Stimulated activated effector memory CD8-positive, alpha-beta T cell treated with anti-CD3 and anti-CD28 coated beads, Interleukin-12 subunit alpha, Interleukin-12 subunit beta, amount 100 ng/mL, for 72 hours (primary cell): ENCODE measurements at regions not wholly inside any gene's neighbourhood (a gene's known extent, or its start where the extent isn't known, plus 50 kb on each side); places are given as distances from the start of the nearest gene placed in this dataset.
"Not testable (repeated sequence)": the region's sequence is repeated elsewhere in the genome, so short reads cannot be mapped to it uniquely, and the experiment has no call there.

ENCODE experiments used
- ATAC-seq: fragments of 150-1000 bp; cut with Tn5 transposase; 2 replicates; pipeline ENCODE4 v1.10.0; 2021
- DNase-seq, 2 donors: peaks; one replicate each; pipeline ENCODE4 v3.0.0; 2021 to 2022; ENCODE audit warnings: low spot score in 2 of 2
- H3K27ac Mint-ChIP-seq: one replicate; pipeline ENCODE4 v1.8.0; 2022; ENCODE audit warnings: mild to moderate bottlenecking, mixed read lengths
- H3K36me3 Mint-ChIP-seq: one replicate; pipeline ENCODE4 v1.8.0; 2022; ENCODE audit warnings: mild to moderate bottlenecking, mixed read lengths
- H3K4me1 Mint-ChIP-seq: one replicate; pipeline ENCODE4 v1.8.0; 2022; ENCODE audit warnings: mixed read lengths
- H3K4me3 Mint-ChIP-seq: one replicate; pipeline ENCODE4 v1.8.0; 2022; ENCODE audit warnings: mild to moderate bottlenecking, mixed read lengths
- H3K9me3 Mint-ChIP-seq: one replicate; pipeline ENCODE4 v1.8.0; 2022; ENCODE audit warnings: mixed read lengths

GRCh38 chr4:125572601-125573000 is 257.8 kb downstream of the FAT4 start:
- DNase-seq: no peak
- Mint-ChIP-seq H3K27ac (no peak overlapping the region), H3K4me3 (no peak overlapping the region), H3K36me3 (no peaks in the 10 kb centered on the region), H3K9me3 (peaks cover 6% of the 10 kb centered on the region), H3K4me1 (no peaks in the 10 kb centered on the region)
- ATAC-seq: no peak

GRCh38 chr4:125573368-125573767 is 258.6 kb downstream of the FAT4 start:
- Mint-ChIP-seq H3K4me1 (no peaks in the 10 kb centered on the region), H3K9me3 (peaks cover 6% of the 10 kb centered on the region), H3K4me3 (no peak overlapping the region), H3K27ac (no peak overlapping the region), H3K36me3 (no peaks in the 10 kb centered on the region)
- peak; percentile 19 for ATAC-seq
- no peak for DNase-seq

GRCh38 chr4:125573786-125574185 is 259.0 kb downstream of the FAT4 start:
- no peaks in the 10 kb centered on the region for H3K4me1 Mint-ChIP-seq
- no peak overlapping the region for H3K27ac Mint-ChIP-seq
- DNase-seq (no peak), ATAC-seq (no peak)
- no peaks in the 10 kb centered on the region for H3K36me3 Mint-ChIP-seq
- H3K9me3 Mint-ChIP-seq: peaks cover 8% of the 10 kb centered on the region
- H3K4me3 Mint-ChIP-seq: no peak overlapping the region

DNA sequence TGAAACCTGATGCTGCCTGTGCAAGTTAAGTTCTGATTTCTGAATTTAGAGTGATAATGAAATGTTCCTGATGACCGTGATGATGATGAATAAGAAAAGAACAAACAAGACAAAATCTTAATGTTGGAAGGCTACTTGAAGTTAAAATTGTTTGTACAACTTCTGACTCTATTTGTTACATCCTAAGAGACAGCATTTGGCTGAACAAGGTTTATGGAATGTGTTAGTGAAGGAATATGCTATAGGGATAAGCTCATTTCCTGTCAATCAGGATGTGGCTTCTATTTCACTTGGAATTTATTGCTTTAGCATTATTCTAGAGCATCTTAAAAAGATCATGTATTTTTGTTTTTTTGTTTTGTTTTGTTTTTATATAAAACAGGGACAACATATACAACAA is 267.5 kb downstream of the FAT4 start:
- H3K9me3 Mint-ChIP-seq: peaks cover 10% of the 10 kb centered on the region
- no peak overlapping the region for H3K27ac Mint-ChIP-seq
- ATAC-seq: no peak
- no peak for DNase-seq
- no peaks in the 10 kb centered on the region for H3K4me1 Mint-ChIP-seq
- H3K36me3 Mint-ChIP-seq: no peaks in the 10 kb centered on the region
- H3K4me3 Mint-ChIP-seq: no peak overlapping the region

GRCh38 chr4:125590158-125590557 is 275.4 kb downstream of the FAT4 start:
- no peak overlapping the region for H3K27ac Mint-ChIP-seq
- H3K4me1 Mint-ChIP-seq: no peaks in the 10 kb centered on the region
- peaks cover 7% of the 10 kb centered on the region for H3K9me3 Mint-ChIP-seq
- H3K36me3 Mint-ChIP-seq: no peaks in the 10 kb centered on the region
- H3K4me3 Mint-ChIP-seq: no peak overlapping the region
- no peak for DNase-seq
- no peak for ATAC-seq

DNA sequence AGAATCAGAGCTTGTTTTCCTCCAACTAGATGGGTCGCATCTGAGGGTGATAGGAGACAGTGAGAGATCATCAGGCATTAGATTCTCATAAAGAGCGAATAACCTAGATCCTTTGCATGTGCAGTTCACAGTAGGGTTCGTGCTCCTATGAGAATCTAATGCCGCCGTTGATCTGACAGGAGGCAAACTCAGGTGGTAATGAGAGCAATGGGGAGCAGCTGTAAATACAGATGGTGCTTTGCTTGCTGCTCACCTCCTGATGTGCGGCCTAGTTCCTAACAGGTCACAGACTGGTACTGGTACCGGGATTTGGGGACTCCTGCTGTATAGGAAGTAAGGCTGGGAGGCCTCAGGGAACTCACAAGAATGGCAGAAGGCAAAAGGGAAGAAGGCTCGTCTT is 276.5 kb downstream of the FAT4 start:
- peaks cover 9% of the 10 kb centered on the region for H3K9me3 Mint-ChIP-seq
- no peak overlapping the region for H3K4me3 Mint-ChIP-seq
- no peaks in the 10 kb centered on the region for H3K36me3 Mint-ChIP-seq
- DNase-seq (no peak), ATAC-seq (no peak)
- no peak overlapping the region for H3K27ac Mint-ChIP-seq
- H3K4me1 Mint-ChIP-seq: no peaks in the 10 kb centered on the region

DNA sequence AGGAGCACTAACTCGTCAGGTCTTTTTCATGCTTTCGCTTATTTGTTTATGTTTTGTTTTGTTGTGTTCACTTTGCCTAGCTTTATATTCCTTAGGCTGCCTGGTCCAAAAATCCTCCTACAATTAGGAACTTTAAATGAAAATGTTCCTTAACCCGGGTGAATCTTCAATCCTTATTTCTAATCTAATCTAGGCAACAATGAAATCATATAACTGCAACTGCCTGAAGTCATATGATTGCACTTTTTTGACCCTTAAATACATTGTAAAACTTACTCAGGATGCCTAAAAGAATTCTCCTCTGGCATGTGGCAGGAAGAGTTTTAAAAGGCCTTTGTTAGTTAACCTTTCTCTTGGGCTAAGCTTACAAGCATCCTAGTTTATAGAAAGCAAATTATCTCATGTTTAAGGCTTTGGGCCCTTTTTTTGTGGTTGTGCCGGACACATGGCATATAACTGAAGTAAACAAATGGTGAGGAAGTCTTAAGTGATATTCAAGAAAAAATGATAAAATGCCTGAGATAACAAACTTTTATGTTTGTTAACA is 279.4 kb downstream of the FAT4 start:
- DNase-seq: no peak
- ATAC-seq: no peak
- Mint-ChIP-seq H3K27ac (no peak overlapping the region), H3K36me3 (no peaks in the 10 kb centered on the region), H3K4me3 (no peak overlapping the region), H3K4me1 (no peaks in the 10 kb centered on the region), H3K9me3 (peaks cover 6% of the 10 kb centered on the region)

GRCh38 chr4:125605926-125606325 is 291.2 kb downstream of the FAT4 start:
- not testable (repeated sequence) for ATAC-seq, H3K4me1 Mint-ChIP-seq, H3K4me3 Mint-ChIP-seq, DNase-seq, H3K27ac Mint-ChIP-seq, H3K36me3 Mint-ChIP-seq, H3K9me3 Mint-ChIP-seq

DNA sequence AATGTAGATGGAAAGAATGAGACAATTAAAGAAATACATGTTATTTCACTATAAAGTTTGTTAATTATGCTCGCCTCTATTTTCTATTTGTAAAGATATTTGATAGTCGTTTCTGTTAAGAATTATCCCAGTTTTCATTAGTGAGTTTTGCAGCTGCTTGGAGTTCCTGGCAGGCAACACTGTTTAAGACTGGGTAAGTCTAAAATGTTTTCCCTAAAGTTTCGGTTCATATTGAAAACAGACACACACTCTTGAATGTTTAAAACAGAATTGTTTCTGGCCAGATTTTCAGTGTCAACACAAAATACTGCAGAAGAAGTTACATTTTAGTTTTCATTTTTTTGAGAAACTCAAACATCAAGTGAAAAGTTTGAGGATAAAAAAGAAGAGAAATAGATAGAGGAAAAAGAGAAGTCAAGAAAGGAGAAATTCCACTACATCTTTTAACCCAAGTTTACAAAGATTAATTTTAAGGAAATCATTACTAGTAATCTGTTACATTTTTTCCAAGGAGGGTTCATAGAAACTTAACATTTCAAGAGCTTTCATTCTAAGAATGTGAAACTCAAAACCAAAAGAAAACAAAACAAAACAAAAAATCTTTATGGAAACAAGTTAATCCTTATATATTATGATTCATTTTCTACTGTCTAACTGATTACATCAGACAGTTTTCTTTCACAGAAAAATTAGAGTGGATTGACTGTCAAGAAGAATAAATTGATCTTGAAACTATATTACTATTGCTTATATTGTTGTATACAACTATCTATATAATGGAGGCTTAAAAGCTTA is 305.5 kb downstream of the FAT4 start:
- peaks cover 20% of the 10 kb centered on the region for H3K9me3 Mint-ChIP-seq
- DNase-seq (no peak), ATAC-seq (no peak)
- no peaks in the 10 kb centered on the region for H3K4me1 Mint-ChIP-seq
- no peaks in the 10 kb centered on the region for H3K36me3 Mint-ChIP-seq
- no peak overlapping the region for H3K4me3 Mint-ChIP-seq
- no peak overlapping the region for H3K27ac Mint-ChIP-seq

DNA sequence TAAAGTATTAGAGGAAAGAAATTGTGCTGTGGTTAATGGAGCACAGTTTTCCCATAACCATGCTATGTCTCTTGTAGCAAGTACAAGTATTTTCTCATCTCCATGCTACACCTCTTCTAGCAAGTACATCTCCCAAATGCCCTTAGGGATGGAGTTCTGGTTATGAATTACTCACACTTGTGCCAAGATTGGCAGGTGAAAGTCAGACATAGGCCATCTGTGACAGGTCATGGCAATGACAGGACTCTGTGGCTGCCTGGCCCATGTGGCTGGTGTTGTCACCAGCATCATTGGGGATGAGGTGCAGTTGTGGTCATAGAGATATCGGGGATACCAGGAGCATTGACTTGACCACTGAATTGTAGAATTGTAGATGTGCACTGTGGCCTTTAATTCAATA is 310.2 kb downstream of the FAT4 start:
- H3K4me1 Mint-ChIP-seq: no peaks in the 10 kb centered on the region
- no peaks in the 10 kb centered on the region for H3K36me3 Mint-ChIP-seq
- H3K4me3 Mint-ChIP-seq: no peak overlapping the region
- H3K27ac Mint-ChIP-seq: no peak overlapping the region
- ATAC-seq (no peak), DNase-seq (no peak)
- peaks cover 11% of the 10 kb centered on the region for H3K9me3 Mint-ChIP-seq

DNA sequence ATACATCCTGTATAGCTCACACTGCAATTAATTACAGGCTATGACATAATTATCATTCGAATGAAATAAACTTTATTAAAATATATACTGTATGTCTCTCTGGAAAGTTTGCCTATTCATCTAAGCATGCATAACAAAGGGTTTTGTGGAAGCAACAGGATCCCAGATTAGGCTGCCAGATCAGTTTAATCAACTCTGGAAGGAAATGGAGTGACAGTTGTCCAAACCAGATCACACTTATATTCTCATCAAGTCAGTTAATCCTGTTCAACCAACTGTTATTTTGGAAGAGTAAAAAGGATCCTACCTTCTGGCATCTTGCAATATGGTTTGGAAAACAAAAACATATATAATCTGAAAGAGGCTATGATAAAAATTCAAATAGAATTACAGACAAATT is 312.2 kb downstream of the FAT4 start:
- Mint-ChIP-seq H3K27ac (no peak overlapping the region), H3K4me3 (no peak overlapping the region), H3K4me1 (no peaks in the 10 kb centered on the region), H3K36me3 (no peaks in the 10 kb centered on the region), H3K9me3 (peaks cover 4% of the 10 kb centered on the region)
- DNase-seq (no peak), ATAC-seq (no peak)

GRCh38 chr4:125639182-125639621 is 324.4 kb downstream of the FAT4 start:
- no peak for ATAC-seq
- no peak overlapping the region for H3K4me3 Mint-ChIP-seq
- no peak overlapping the region for H3K27ac Mint-ChIP-seq
- no peaks in the 10 kb centered on the region for H3K4me1 Mint-ChIP-seq
- no peak for DNase-seq
- peaks cover 8% of the 10 kb centered on the region for H3K9me3 Mint-ChIP-seq
- H3K36me3 Mint-ChIP-seq: no peaks in the 10 kb centered on the region

- DNase-seq: no peak
- no peak overlapping the region for H3K27ac Mint-ChIP-seq
- no peaks in the 10 kb centered on the region for H3K36me3 Mint-ChIP-seq
- H3K4me1 Mint-ChIP-seq: no peaks in the 10 kb centered on the region
- no peak overlapping the region for H3K4me3 Mint-ChIP-seq
- ATAC-seq: no peak
- H3K9me3 Mint-ChIP-seq: peaks cover 18% of the 10 kb centered on the region
Measured at GRCh38 chr4:125641611-125642010, 326.9 kb downstream of the FAT4 start.

DNA sequence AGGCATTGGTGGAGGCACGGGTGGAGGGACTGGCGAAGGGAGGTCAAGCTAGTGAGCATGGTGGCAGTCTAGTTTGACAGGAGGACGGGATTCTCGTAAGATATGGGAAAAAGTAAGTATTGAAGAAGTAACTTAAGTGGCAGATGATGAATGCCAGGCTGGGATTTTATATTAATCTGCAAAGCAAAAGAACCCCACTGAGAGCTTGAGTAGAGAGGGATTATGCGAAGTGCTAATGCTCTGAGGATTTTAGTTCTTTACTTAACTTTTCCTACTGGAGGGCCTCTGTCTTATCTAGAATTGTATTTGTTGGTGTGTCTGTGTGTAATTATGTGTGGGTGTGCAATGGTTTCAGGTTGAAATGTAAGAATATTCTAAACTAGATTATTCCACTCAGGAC is 327.9 kb downstream of the FAT4 start:
- Mint-ChIP-seq H3K4me1 (no peaks in the 10 kb centered on the region), H3K4me3 (no peak overlapping the region), H3K9me3 (peaks cover 18% of the 10 kb centered on the region), H3K27ac (no peak overlapping the region), H3K36me3 (no peaks in the 10 kb centered on the region)
- DNase-seq: no peak
- no peak for ATAC-seq

DNA sequence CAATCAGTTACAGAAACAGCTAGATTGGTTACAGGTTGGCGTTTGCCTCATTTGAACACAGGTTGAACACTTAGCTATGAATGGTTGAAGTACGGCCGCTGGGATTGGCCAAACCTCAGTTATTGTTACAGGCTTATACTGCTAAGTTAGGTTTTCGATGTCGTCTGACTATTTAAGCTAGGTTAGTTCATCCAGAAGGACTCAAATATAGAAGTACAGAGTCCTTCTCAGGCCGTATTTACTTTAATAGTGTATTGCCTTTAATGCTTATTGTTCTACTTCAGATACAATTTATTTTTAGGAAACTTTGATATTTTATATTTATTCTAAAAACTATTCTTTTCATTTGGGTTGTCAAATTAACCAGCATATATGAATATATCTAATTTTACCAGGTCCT is 334.7 kb downstream of the FAT4 start:
- H3K4me3 Mint-ChIP-seq: no peak overlapping the region
- H3K9me3 Mint-ChIP-seq: peaks cover 22% of the 10 kb centered on the region
- ATAC-seq: no peak
- no peak for DNase-seq
- no peaks in the 10 kb centered on the region for H3K4me1 Mint-ChIP-seq
- no peaks in the 10 kb centered on the region for H3K36me3 Mint-ChIP-seq
- H3K27ac Mint-ChIP-seq: no peak overlapping the region

- no peak for ATAC-seq
- no peak overlapping the region for H3K27ac Mint-ChIP-seq
- no peak for DNase-seq
- no peak overlapping the region for H3K4me3 Mint-ChIP-seq
- H3K36me3 Mint-ChIP-seq: no peaks in the 10 kb centered on the region
- no peaks in the 10 kb centered on the region for H3K4me1 Mint-ChIP-seq
- peaks cover 18% of the 10 kb centered on the region for H3K9me3 Mint-ChIP-seq
Measured at GRCh38 chr4:125650557-125650956, 335.8 kb downstream of the FAT4 start.
